ENCODE measurements at regions not wholly inside any gene's neighbourhood (a gene's known extent, or its start where the extent isn't known, plus 50 kb on each side); places are given as distances from the start of the nearest gene placed in this dataset.

GRCh38 chr5:87741881-87742280, 329.2 kb upstream of the CCNH start:
- Histone ChIP-seq H3K79me2 (ENCODE audit: insufficient read depth, low read depth, low read length) (no peaks in the 10 kb centered on the region), H3K4me3 (ENCODE audit: low read depth, low read length, poor library complexity, severe bottlenecking) (no peak overlapping the region), H4K20me1 (ENCODE audit: insufficient read depth, low read length) (no peaks in the 10 kb centered on the region), H3K36me3 (ENCODE audit: insufficient read depth, low read length) (no peaks in the 10 kb centered on the region), H3K27ac (ENCODE audit: low read depth, low read length, poor library complexity, severe bottlenecking) (no peak overlapping the region), H3K4me1 (ENCODE audit: insufficient read depth, low read length, poor library complexity, severe bottlenecking) (no peaks in the 10 kb centered on the region), H3K9me3 (ENCODE audit: low read length) (no peaks in the 10 kb centered on the region), H2AFZ (ENCODE audit: low read length) (no peak overlapping the region), H3K4me2 (ENCODE audit: low read length) (no peak overlapping the region), H3K9me2 (ENCODE audit: insufficient read depth, low read length) (no peaks in the 10 kb centered on the region)
- no TSS peak for BruUV-seq (replicated peaks)
- no peak for DNase-seq (ENCODE audit: low spot score)
- intact Hi-C loops (cut with micrococcal nuclease; ENCODE audit: unreplicated experiment): no loop called here
- CTCF ChIA-PET (ENCODE audit: unreplicated experiment): no interaction called here
- POLR2A ChIA-PET: no interaction called here
- TF ChIP-seq EZH2phosphoT487 (IDR thresholded peaks at IDR 0.05; ENCODE audit: borderline replicate concordance, low read depth, low read length) (no peak), CTCF (conservative IDR thresholded peaks at IDR 0.05; ENCODE audit: low read length) (no peak)

- intact Hi-C loops (cut with micrococcal nuclease; ENCODE audit: unreplicated experiment): no loop called here
- TF ChIP-seq CTCF (conservative IDR thresholded peaks at IDR 0.05; ENCODE audit: low read length) (no peak), EZH2phosphoT487 (IDR thresholded peaks at IDR 0.05; ENCODE audit: borderline replicate concordance, low read depth, low read length) (no peak)
- ChIA-PET POLR2A (no interaction called here), CTCF (ENCODE audit: unreplicated experiment) (no interaction called here)
- Histone ChIP-seq H2AFZ (ENCODE audit: low read length) (no peak overlapping the region), H3K27ac (ENCODE audit: low read depth, low read length, poor library complexity, severe bottlenecking) (no peak overlapping the region), H3K4me3 (ENCODE audit: low read depth, low read length, poor library complexity, severe bottlenecking) (no peak overlapping the region), H3K36me3 (ENCODE audit: insufficient read depth, low read length) (no peaks in the 10 kb centered on the region), H3K9me2 (ENCODE audit: insufficient read depth, low read length) (no peaks in the 10 kb centered on the region), H4K20me1 (ENCODE audit: insufficient read depth, low read length) (no peaks in the 10 kb centered on the region), H3K4me2 (ENCODE audit: low read length) (no peak overlapping the region), H3K79me2 (ENCODE audit: insufficient read depth, low read depth, low read length) (no peaks in the 10 kb centered on the region), H3K4me1 (ENCODE audit: insufficient read depth, low read length, poor library complexity, severe bottlenecking) (no peaks in the 10 kb centered on the region), H3K9me3 (ENCODE audit: low read length) (no peaks in the 10 kb centered on the region)
- no TSS peak for BruUV-seq (replicated peaks)
- no peak for DNase-seq (ENCODE audit: low spot score)
These were observed 323.2 kb upstream of the CCNH start for GRCh38 chr5:87735923-87736322.

GRCh38 chr5:87733897-87734296, 321.2 kb upstream of the CCNH start:
- H2AFZ ChIP-seq (ENCODE audit: low read length): no peak overlapping the region
- TF ChIP-seq EZH2phosphoT487 (IDR thresholded peaks at IDR 0.05; ENCODE audit: borderline replicate concordance, low read depth, low read length): no peak
- no peak for TF ChIP-seq CTCF (conservative IDR thresholded peaks at IDR 0.05; ENCODE audit: low read length)
- CTCF ChIA-PET (ENCODE audit: unreplicated experiment): no interaction called here
- no peak overlapping the region for H3K4me2 ChIP-seq (ENCODE audit: low read length)
- no peak overlapping the region for H3K27ac ChIP-seq (ENCODE audit: low read depth, low read length, poor library complexity, severe bottlenecking)
- DNase-seq (ENCODE audit: low spot score): no peak
- H3K36me3 ChIP-seq (ENCODE audit: insufficient read depth, low read length): no peaks in the 10 kb centered on the region
- H3K4me3 ChIP-seq (ENCODE audit: low read depth, low read length, poor library complexity, severe bottlenecking): no peak overlapping the region
- no peaks in the 10 kb centered on the region for H3K9me3 ChIP-seq (ENCODE audit: low read length)
- H4K20me1 ChIP-seq (ENCODE audit: insufficient read depth, low read length): no peaks in the 10 kb centered on the region
- H3K9me2 ChIP-seq (ENCODE audit: insufficient read depth, low read length): no peaks in the 10 kb centered on the region
- intact Hi-C loops (cut with micrococcal nuclease; ENCODE audit: unreplicated experiment): no loop called here
- no peaks in the 10 kb centered on the region for H3K79me2 ChIP-seq (ENCODE audit: insufficient read depth, low read depth, low read length)
- H3K4me1 ChIP-seq (ENCODE audit: insufficient read depth, low read length, poor library complexity, severe bottlenecking): no peaks in the 10 kb centered on the region
- POLR2A ChIA-PET: interaction anchor here (0.6 to 0.7 kb wide), 3 partner anchors 13 to 592 kb away, joined by 3 to 4 read pairs (median 3); no protein-coding TSS in a partner anchor
- BruUV-seq (replicated peaks): no TSS peak

Data from OCI-LY7 (cell line).